ENCODE measurements at regions not wholly inside any gene's neighbourhood (a gene's known extent, or its start where the extent isn't known, plus 50 kb on each side); places are given as distances from the start of the nearest gene placed in this dataset.

GRCh38 chr2:7925506-7925905 lies 756.4 kb upstream of the ID2 start:
- no peak for FAIRE-seq

More at GRCh38 chr2:7925506-7925905, 756.4 kb upstream of the ID2 start:
- ChIA-PET POLR2A (no interaction called here), CTCF (ENCODE audit: low intra/inter-chr PET ratio) (no interaction called here)
- Histone ChIP-seq H3K4me2 (ENCODE audit: insufficient read depth, low read length) (no peak overlapping the region), H3K4me1 (replicated peaks in 1 of 2; ENCODE audit: control insufficient read depth in 2 of 2, insufficient read depth in 2 of 2, low read length in 2 of 2) (no peaks in the 10 kb centered on the region), H2AFZ (ENCODE audit: low read depth, low read length) (no peak overlapping the region), H3K27ac (ENCODE audit: extremely low read depth, low read depth, low read length) (no peak overlapping the region), H3K9ac (ENCODE audit: insufficient read depth in 1 of 2, low read depth in 2 of 2, low read length in 2 of 2) (no peak overlapping the region), H3K36me3 (ENCODE audit: control insufficient read depth, insufficient read depth, low read length) (no peaks in the 10 kb centered on the region), H3K27me3 (ENCODE audit: control insufficient read depth in 2 of 2, insufficient read depth in 2 of 2, low read length in 2 of 2) (no peaks in the 10 kb centered on the region; a peak in 1 of 5 replicates), H4K20me1 (replicated peaks; ENCODE audit: control insufficient read depth, insufficient read depth, low read length) (no peaks in the 10 kb centered on the region), H3K9me1 (ENCODE audit: control insufficient read depth, insufficient read depth, low read length) (peaks cover 3% of the 10 kb centered on the region), H3K4me3 (no peak overlapping the region), H3K79me2 (ENCODE audit: control insufficient read depth, insufficient read depth, low read length) (no peaks in the 10 kb centered on the region), H3K9me3 (replicated peaks; ENCODE audit: control insufficient read depth, insufficient read depth, low read depth, low read length) (no peaks in the 10 kb centered on the region)
- DNase-seq (ENCODE audit: extremely low read depth in 1 of 4, low spot score in 3 of 4) = no peak
- BruUV-seq (replicated peaks) = no TSS peak
- TF ChIP-seq EP400 (IDR thresholded peaks at IDR 0.05) (no peak), ARNT (IDR thresholded peaks at IDR 0.05) (no peak), GTF2E2 (tag; IDR thresholded peaks at IDR 0.05) (no peak), CREB5 (CRISPR knock-in tag; IDR thresholded peaks at IDR 0.05) (no peak), ZNF584 (CRISPR knock-in tag; IDR thresholded peaks at IDR 0.05; ENCODE audit: low read depth) (no peak), MCM3 (IDR thresholded peaks at IDR 0.05) (no peak), NCOA6 (IDR thresholded peaks at IDR 0.05) (no peak), ZNF830 (CRISPR knock-in tag; IDR thresholded peaks at IDR 0.05) (no peak), HMG20A (CRISPR knock-in tag; conservative IDR thresholded peaks at IDR 0.05) (no peak), MECOM (CRISPR knock-in tag; IDR thresholded peaks at IDR 0.05) (no peak)
- ATAC-seq = no peak
- WGBS (ENCODE audit: insufficient coverage, low coverage, missing lambda C conversion rate) = 0% methylated on average over 1 of the region's 1 CpG
- intact Hi-C loops (cut with micrococcal nuclease) = no loop called here
- in situ Hi-C loops (cut with MboI) = no loop called here

Data from K562 (cell line).